LNCAP (cell line): ENCODE measurements at regions not wholly inside any gene's neighbourhood (a gene's known extent, or its start where the extent isn't known, plus 50 kb on each side); places are given as distances from the start of the nearest gene placed in this dataset.

Experiments
- CTCF ChIP-seq: fragments of 450-650 bp; IDR thresholded peaks from 2 replicates; pipeline ENCODE4 v1.5.1; 2017; ENCODE audit warnings: mild to moderate bottlenecking

GRCh38 chr6:91976797-91977196, 1389.9 kb upstream of the MAP3K7 start:
- TF ChIP-seq CTCF, result no peak

- TF ChIP-seq CTCF, result no peak
Observed at GRCh38 chr6:91970700-91971099, 1383.8 kb upstream of the MAP3K7 start.

GRCh38 chr6:91965872-91966271, 1379.0 kb upstream of the MAP3K7 start:
- TF ChIP-seq CTCF, result no peak

- no peak for TF ChIP-seq CTCF
Observed at GRCh38 chr6:91961671-91962070, 1374.8 kb upstream of the MAP3K7 start.

- no peak for TF ChIP-seq CTCF
Observed at GRCh38 chr6:91961236-91961635, 1374.4 kb upstream of the MAP3K7 start.

- no peak for TF ChIP-seq CTCF
Observed at GRCh38 chr6:91941838-91942237, 1355.0 kb upstream of the MAP3K7 start.

- no peak for TF ChIP-seq CTCF
Observed at GRCh38 chr6:91940801-91941200, 1353.9 kb upstream of the MAP3K7 start.

GRCh38 chr6:91926827-91927226, 1340.0 kb upstream of the MAP3K7 start:
- no peak for TF ChIP-seq CTCF
